ENCODE measurements at regions not wholly inside any gene's neighbourhood (a gene's known extent, or its start where the extent isn't known, plus 50 kb on each side); places are given as distances from the start of the nearest gene placed in this dataset.
A peak's percentile ranks its signal among the peaks of the same experiment; 100 is the strongest.

DNA sequence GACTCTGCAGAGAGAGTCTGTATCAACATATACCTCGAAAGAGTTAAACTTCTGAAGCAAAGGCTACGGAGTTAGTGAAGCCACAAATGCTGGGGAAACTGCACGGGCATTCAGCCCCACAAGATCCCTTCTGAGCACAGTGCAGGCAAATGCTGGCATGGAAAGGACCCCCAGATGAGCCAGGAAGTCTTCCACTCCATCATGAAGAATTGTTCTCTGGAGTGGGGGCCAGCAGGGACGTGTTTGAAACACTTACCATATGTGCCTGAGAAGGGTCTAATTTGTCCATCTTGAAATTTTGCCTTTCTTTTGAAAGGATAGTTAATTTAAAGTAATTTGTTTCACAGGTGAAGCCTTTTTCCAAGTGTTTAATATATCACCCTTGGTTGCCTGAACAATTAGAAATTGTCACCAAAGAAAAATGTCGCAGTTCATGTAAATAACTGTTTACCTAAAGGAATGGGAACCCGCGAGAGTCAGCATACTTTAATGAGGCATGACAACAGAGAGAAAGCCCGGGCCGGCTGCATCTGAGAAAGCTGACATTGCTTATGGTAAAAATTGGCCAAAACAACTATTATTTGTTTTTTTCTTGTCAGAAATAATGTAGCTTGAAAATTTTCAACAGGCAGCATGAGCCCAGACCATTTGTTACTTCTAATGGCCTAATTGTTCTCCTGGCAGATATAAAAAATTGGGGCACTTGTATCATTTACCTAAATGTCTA, 287.6 kb upstream of the MGMT start:
- Histone ChIP-seq H3K27ac (ENCODE audit: poor library complexity, severe bottlenecking) (no peak overlapping the region), H3K4me1 (ENCODE audit: insufficient read depth, poor library complexity, severe bottlenecking) (no peaks in the 10 kb centered on the region), H3K36me3 (ENCODE audit: low read depth) (no peaks in the 10 kb centered on the region), H3K9me3 (ENCODE audit: severe bottlenecking) (no peaks in the 10 kb centered on the region), H3K27me3 (ENCODE audit: insufficient read depth, poor library complexity, severe bottlenecking) (no peaks in the 10 kb centered on the region), H3K4me3 (ENCODE audit: severe bottlenecking) (no peak overlapping the region)
- DNase-seq (ENCODE audit: low spot score) (no peak), ATAC-seq (ENCODE audit: low read depth) (no peak)
- TF ChIP-seq, protein P1, sequence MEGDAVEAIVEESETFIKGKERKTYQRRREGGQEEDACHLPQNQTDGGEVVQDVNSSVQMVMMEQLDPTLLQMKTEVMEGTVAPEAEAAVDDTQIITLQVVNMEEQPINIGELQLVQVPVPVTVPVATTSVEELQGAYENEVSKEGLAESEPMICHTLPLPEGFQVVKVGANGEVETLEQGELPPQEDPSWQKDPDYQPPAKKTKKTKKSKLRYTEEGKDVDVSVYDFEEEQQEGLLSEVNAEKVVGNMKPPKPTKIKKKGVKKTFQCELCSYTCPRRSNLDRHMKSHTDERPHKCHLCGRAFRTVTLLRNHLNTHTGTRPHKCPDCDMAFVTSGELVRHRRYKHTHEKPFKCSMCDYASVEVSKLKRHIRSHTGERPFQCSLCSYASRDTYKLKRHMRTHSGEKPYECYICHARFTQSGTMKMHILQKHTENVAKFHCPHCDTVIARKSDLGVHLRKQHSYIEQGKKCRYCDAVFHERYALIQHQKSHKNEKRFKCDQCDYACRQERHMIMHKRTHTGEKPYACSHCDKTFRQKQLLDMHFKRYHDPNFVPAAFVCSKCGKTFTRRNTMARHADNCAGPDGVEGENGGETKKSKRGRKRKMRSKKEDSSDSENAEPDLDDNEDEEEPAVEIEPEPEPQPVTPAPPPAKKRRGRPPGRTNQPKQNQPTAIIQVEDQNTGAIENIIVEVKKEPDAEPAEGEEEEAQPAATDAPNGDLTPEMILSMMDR (IDR thresholded peaks at IDR 0.05; ENCODE audit: poor library complexity, severe bottlenecking) = no peak

DNA sequence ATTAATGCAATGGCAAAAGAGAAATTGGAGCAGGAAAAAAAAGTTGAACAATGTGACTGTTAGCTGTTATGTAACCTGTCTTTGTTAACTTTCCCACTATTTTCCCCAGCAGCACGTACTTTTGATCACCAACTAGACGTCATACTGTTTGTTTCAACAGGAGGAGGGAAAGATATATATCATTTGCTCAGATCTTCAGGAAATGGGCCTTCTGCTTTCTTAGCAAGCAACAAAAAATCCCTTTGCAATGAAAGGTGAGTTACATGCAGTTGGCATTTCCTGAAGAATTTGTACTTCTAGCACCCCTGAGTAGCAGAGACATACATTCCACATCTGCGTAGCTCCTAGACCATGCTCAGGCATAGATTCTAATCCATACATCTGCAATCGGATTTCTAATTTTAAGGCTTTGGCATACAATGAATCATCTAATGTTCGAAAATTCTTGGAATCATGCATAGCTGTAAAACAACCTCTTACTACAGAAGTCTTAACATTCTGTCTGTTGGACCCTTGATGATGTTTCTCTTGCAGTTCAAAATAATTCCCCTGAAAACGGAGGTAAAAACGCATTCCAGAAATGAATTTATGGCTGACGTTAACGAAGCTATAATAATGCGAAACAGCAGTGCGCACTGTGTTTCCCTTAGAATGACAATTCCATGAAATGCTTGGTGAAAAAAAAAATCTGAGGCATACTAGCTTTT, 286.9 kb upstream of the MGMT start:
- H3K4me3 ChIP-seq (ENCODE audit: severe bottlenecking) = no peak overlapping the region
- no peaks in the 10 kb centered on the region for H3K36me3 ChIP-seq (ENCODE audit: low read depth)
- DNase-seq (ENCODE audit: low spot score) (no peak), ATAC-seq (ENCODE audit: low read depth) (peak; percentile 33; the same call in 2 of the 3 replicates)
- H3K27ac ChIP-seq (ENCODE audit: poor library complexity, severe bottlenecking) = no peak overlapping the region
- H3K4me1 ChIP-seq (ENCODE audit: insufficient read depth, poor library complexity, severe bottlenecking) = no peaks in the 10 kb centered on the region
- TF ChIP-seq, protein P1 (IDR thresholded peaks at IDR 0.05; ENCODE audit: poor library complexity, severe bottlenecking) = no peak
- H3K9me3 ChIP-seq (ENCODE audit: severe bottlenecking) = no peaks in the 10 kb centered on the region
- no peaks in the 10 kb centered on the region for H3K27me3 ChIP-seq (ENCODE audit: insufficient read depth, poor library complexity, severe bottlenecking)

DNA sequence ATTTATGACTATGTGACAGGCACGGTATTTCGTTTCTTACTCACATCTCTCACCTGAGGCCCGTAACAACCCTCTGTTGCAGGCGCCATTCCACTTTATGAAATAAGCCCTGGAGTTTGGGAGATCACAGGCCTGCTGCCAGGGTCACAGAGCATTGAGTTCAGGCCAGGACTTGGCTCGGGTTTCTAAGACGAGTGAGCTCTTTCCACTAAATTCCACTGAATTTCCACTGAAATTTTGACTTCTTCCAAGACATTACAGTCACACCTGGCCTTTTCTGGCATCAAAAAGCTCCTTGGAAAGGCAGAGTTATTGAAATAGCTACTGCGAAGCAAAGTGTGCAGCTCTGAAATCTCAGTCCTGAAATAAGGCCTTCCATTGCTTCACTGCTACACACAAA, 282.8 kb upstream of the MGMT start:
- TF ChIP-seq, protein P1 (IDR thresholded peaks at IDR 0.05; ENCODE audit: poor library complexity, severe bottlenecking) = no peak
- Histone ChIP-seq H3K27me3 (ENCODE audit: insufficient read depth, poor library complexity, severe bottlenecking) (no peaks in the 10 kb centered on the region), H3K4me3 (ENCODE audit: severe bottlenecking) (no peak overlapping the region), H3K4me1 (ENCODE audit: insufficient read depth, poor library complexity, severe bottlenecking) (no peaks in the 10 kb centered on the region), H3K36me3 (ENCODE audit: low read depth) (no peaks in the 10 kb centered on the region), H3K9me3 (ENCODE audit: severe bottlenecking) (no peaks in the 10 kb centered on the region), H3K27ac (ENCODE audit: poor library complexity, severe bottlenecking) (no peak overlapping the region)
- no peak for DNase-seq (ENCODE audit: low spot score)
- no peak for ATAC-seq (ENCODE audit: low read depth)

DNA sequence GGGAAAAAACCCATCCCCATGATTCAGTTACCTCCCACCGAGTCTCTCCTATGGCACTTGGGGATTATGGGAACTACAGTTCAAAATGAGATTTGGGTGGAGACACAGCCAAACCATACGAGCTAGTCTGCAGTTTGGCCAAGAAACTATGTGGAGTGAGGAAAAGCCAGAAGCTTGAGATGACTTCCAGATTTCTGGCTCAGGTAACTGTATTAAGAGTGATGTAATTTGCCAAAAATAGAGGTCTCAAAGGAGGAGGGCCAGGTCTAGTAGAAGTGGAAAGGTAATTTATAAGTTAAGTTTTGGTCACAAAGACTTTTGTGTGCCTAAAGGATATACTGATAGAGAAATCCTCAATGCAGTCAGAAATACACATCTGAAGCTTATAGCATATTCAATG, 279.7 kb upstream of the MGMT start:
- Histone ChIP-seq H3K36me3 (ENCODE audit: low read depth) (no peaks in the 10 kb centered on the region), H3K27ac (ENCODE audit: poor library complexity, severe bottlenecking) (no peak overlapping the region), H3K4me3 (ENCODE audit: severe bottlenecking) (no peak overlapping the region), H3K9me3 (ENCODE audit: severe bottlenecking) (no peaks in the 10 kb centered on the region), H3K4me1 (ENCODE audit: insufficient read depth, poor library complexity, severe bottlenecking) (peaks cover under 1% of the 10 kb centered on the region), H3K27me3 (ENCODE audit: insufficient read depth, poor library complexity, severe bottlenecking) (no peaks in the 10 kb centered on the region)
- ATAC-seq (ENCODE audit: low read depth) (no peak), DNase-seq (ENCODE audit: low spot score) (no peak)
- TF ChIP-seq, protein P1 (IDR thresholded peaks at IDR 0.05; ENCODE audit: poor library complexity, severe bottlenecking) = no peak

DNA sequence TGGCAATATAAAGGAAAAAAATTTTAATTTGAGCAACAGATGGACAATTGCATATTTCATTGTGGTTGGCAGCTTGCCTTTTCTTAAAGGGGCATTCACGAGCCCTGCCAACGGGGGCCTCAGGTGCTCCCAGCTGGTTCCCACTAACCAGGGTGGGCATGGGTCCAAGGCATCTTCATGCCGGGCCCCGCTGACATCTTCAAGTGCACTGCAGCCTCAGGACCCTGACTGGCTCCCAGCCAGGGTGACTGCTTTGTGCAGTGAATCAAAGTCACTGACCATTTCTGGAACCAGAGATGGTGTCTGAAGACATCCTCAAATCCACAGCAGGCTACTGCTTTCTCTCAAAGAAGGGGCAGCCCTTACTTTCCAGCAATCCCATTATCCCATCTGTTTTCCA, 275.2 kb upstream of the MGMT start:
- H3K4me1 ChIP-seq (ENCODE audit: insufficient read depth, poor library complexity, severe bottlenecking) = peaks cover 8% of the 10 kb centered on the region
- ATAC-seq (ENCODE audit: low read depth) = no peak
- H3K4me3 ChIP-seq (ENCODE audit: severe bottlenecking) = no peak overlapping the region
- DNase-seq (ENCODE audit: low spot score) = no peak
- no peaks in the 10 kb centered on the region for H3K36me3 ChIP-seq (ENCODE audit: low read depth)
- peak overlapping the region; percentile 50 for H3K27ac ChIP-seq (ENCODE audit: poor library complexity, severe bottlenecking)
- no peaks in the 10 kb centered on the region for H3K27me3 ChIP-seq (ENCODE audit: insufficient read depth, poor library complexity, severe bottlenecking)
- H3K9me3 ChIP-seq (ENCODE audit: severe bottlenecking) = no peaks in the 10 kb centered on the region
- TF ChIP-seq, protein P1 (IDR thresholded peaks at IDR 0.05; ENCODE audit: poor library complexity, severe bottlenecking) = no peak

Measured in RWPE2 (cell line).